Fibroblast of lung (primary cell): ENCODE measurements at regions not wholly inside any gene's neighbourhood (a gene's known extent, or its start where the extent isn't known, plus 50 kb on each side); places are given as distances from the start of the nearest gene placed in this dataset.

ENCODE experiments used
- DNase-seq, 2 donors: peaks; one replicate each; pipeline versions ENCODE4 v3.0.0 to v3.0.0-alpha.2; 2010; ENCODE audit warnings: low read depth in 2 of 2
- H2AFZ ChIP-seq: 2 replicates; pipeline ENCODE4 v1.5.1; 2012; ENCODE audit warnings: low read length, control low read depth, inconsistent platforms
- H3K27ac ChIP-seq: 2 replicates; pipeline ENCODE4 v1.5.1; 2011; ENCODE audit warnings: low read length, control low read depth; ENCODE audit not compliant: insufficient read depth
- H3K27me3 ChIP-seq: 2 replicates; pipeline ENCODE4 v1.5.1; 2011; ENCODE audit warnings: mild to moderate bottlenecking, low read length; ENCODE audit not compliant: control insufficient read depth, insufficient read depth
- H3K36me3 ChIP-seq: 2 replicates; pipeline ENCODE4 v1.5.1; 2011; ENCODE audit warnings: low read length; ENCODE audit not compliant: control insufficient read depth, insufficient read depth
- H3K4me1 ChIP-seq: 2 replicates; pipeline ENCODE4 v1.5.1; 2011; ENCODE audit warnings: low read length; ENCODE audit not compliant: control insufficient read depth, insufficient read depth; ENCODE audit errors: extremely low read depth
- H3K4me2 ChIP-seq: 2 replicates; pipeline ENCODE4 v1.5.1; 2011; ENCODE audit warnings: low read length, control low read depth; ENCODE audit not compliant: insufficient read depth; ENCODE audit errors: extremely low read depth
- H3K4me3 ChIP-seq, 4 experiments: fragments of 200-600 bp in 1 of 4; sonication (generic) in 1 of 4; replicated peaks in 1 of 4; 2 replicates each; pipeline ENCODE4 v1.5.1; 2011 to 2016; ENCODE audit warnings: low read length in 4 of 4, low read depth in 3 of 4, mild to moderate bottlenecking in 3 of 4, control low read depth in 2 of 4, inconsistent platforms in 1 of 4, mixed read lengths in 1 of 4; ENCODE audit not compliant: insufficient read depth in 1 of 4; ENCODE audit errors: control extremely low read depth in 1 of 4
- H3K79me2 ChIP-seq: 2 replicates; pipeline ENCODE4 v1.5.1; 2012; ENCODE audit warnings: mild to moderate bottlenecking, low read length, inconsistent platforms; ENCODE audit not compliant: control insufficient read depth, insufficient read depth
- H3K9ac ChIP-seq: 2 replicates; pipeline ENCODE4 v1.5.1; 2011; ENCODE audit warnings: mild to moderate bottlenecking, low read length, control low read depth; ENCODE audit not compliant: insufficient read depth
- H3K9me3 ChIP-seq: 2 replicates; pipeline ENCODE4 v1.5.1; 2012; ENCODE audit warnings: low read depth, low read length; ENCODE audit not compliant: control insufficient read depth, insufficient read depth
- H4K20me1 ChIP-seq: 2 replicates; pipeline ENCODE4 v1.5.1; 2011; ENCODE audit warnings: low read length; ENCODE audit not compliant: control insufficient read depth, insufficient read depth; ENCODE audit errors: extremely low read depth
- CTCF ChIP-seq, 2 donors: IDR thresholded peaks in 1 of 2; conservative IDR thresholded peaks in 1 of 2; 1 replicate in 1 of 2; 2 replicates in 1 of 2; pipeline ENCODE4 v1.5.1; 2011 to 2012; ENCODE audit warnings: low read length in 2 of 2, control low read depth in 1 of 2, inconsistent platforms in 1 of 2, low read depth in 1 of 2, mild to moderate bottlenecking in 1 of 2
- EZH2 ChIP-seq: IDR thresholded peaks from 2 replicates; pipeline ENCODE4 v1.5.1; 2012; ENCODE audit warnings: low read length, control low read depth, mild to moderate bottlenecking; ENCODE audit errors: missing control alignments

GRCh38 chr13:31952641-31953380, 78.8 kb upstream of the FRY start:
- no peak overlapping the region for H2AFZ ChIP-seq
- no peak overlapping the region for H3K4me3 ChIP-seq
- DNase-seq, result no peak
- H3K79me2 ChIP-seq, result no peaks in the 10 kb centered on the region
- H3K36me3 ChIP-seq, result no peaks in the 10 kb centered on the region
- H3K27me3 ChIP-seq, result no peaks in the 10 kb centered on the region
- H3K4me2 ChIP-seq, result no peak overlapping the region
- TF ChIP-seq CTCF (conservative IDR thresholded peaks at IDR 0.05 in 1 of 2, IDR thresholded peaks at IDR 0.05 in 1 of 2; ENCODE audit: low read depth in 1 of 2, low read length in 2 of 2) (no peak), EZH2 (no peak)
- H4K20me1 ChIP-seq, result no peaks in the 10 kb centered on the region
- no peak overlapping the region for H3K27ac ChIP-seq
- H3K9me3 ChIP-seq, result no peaks in the 10 kb centered on the region
- H3K9ac ChIP-seq, result no peak overlapping the region
- peaks cover 7% of the 10 kb centered on the region for H3K4me1 ChIP-seq

GRCh38 chr13:31955101-31955500, 76.5 kb upstream of the FRY start:
- Histone ChIP-seq H3K4me3 (no peak overlapping the region), H2AFZ (no peak overlapping the region), H3K9ac (no peak overlapping the region), H3K79me2 (no peaks in the 10 kb centered on the region), H3K36me3 (no peaks in the 10 kb centered on the region), H3K9me3 (no peaks in the 10 kb centered on the region), H3K4me1 (peaks cover 5% of the 10 kb centered on the region), H3K4me2 (no peak overlapping the region), H3K27me3 (no peaks in the 10 kb centered on the region), H3K27ac (no peak overlapping the region), H4K20me1 (no peaks in the 10 kb centered on the region)
- DNase-seq, result no peak
- TF ChIP-seq CTCF (conservative IDR thresholded peaks at IDR 0.05 in 1 of 2, IDR thresholded peaks at IDR 0.05 in 1 of 2; ENCODE audit: low read depth in 1 of 2, low read length in 2 of 2), result no peak

GRCh38 chr13:31955741-31956140, 75.8 kb upstream of the FRY start:
- Histone ChIP-seq H3K27ac (no peak overlapping the region), H3K4me3 (no peak overlapping the region), H4K20me1 (no peaks in the 10 kb centered on the region), H3K4me1 (peaks cover 5% of the 10 kb centered on the region), H3K4me2 (no peak overlapping the region), H3K36me3 (no peaks in the 10 kb centered on the region), H3K27me3 (no peaks in the 10 kb centered on the region), H3K9me3 (no peaks in the 10 kb centered on the region), H3K9ac (no peak overlapping the region), H2AFZ (no peak overlapping the region), H3K79me2 (no peaks in the 10 kb centered on the region)
- TF ChIP-seq CTCF (conservative IDR thresholded peaks at IDR 0.05 in 1 of 2, IDR thresholded peaks at IDR 0.05 in 1 of 2; ENCODE audit: low read depth in 1 of 2, low read length in 2 of 2), result no peak
- TF ChIP-seq EZH2, result no peak
- no peak for DNase-seq
